SJCRH30 (cell line): ENCODE measurements at regions not wholly inside any gene's neighbourhood (a gene's known extent, or its start where the extent isn't known, plus 50 kb on each side); places are given as distances from the start of the nearest gene placed in this dataset.
A peak's percentile ranks its signal among the peaks of the same experiment; 100 is the strongest.

ENCODE experiments used
- DNase-seq, 2 experiments: peaks; one replicate each; pipeline ENCODE4 v3.0.0-alpha.2; 2015 to 2020
- H3K27ac ChIP-seq: fragments of 250-450 bp; sonication (Bioruptor Pico); 2 replicates; pipeline ENCODE4 v1.5.1; 2020; ENCODE audit warnings: mild to moderate bottlenecking, moderate library complexity
- H3K27me3 ChIP-seq: fragments of 250-450 bp; sonication (Bioruptor Pico); 2 replicates; pipeline ENCODE4 v1.5.1; 2020; ENCODE audit warnings: mild to moderate bottlenecking, moderate library complexity
- H3K36me3 ChIP-seq: fragments of 250-450 bp; sonication (Bioruptor Pico); 2 replicates; pipeline ENCODE4 v1.5.1; 2020; ENCODE audit warnings: mild to moderate bottlenecking, moderate library complexity
- H3K4me1 ChIP-seq: fragments of 250-450 bp; sonication (Bioruptor Pico); 2 replicates; pipeline ENCODE4 v1.5.1; 2020; ENCODE audit warnings: mild to moderate bottlenecking, moderate library complexity
- H3K4me3 ChIP-seq: fragments of 250-450 bp; sonication (Bioruptor Pico); 2 replicates; pipeline ENCODE4 v1.5.1; 2020; ENCODE audit warnings: mild to moderate bottlenecking, moderate library complexity
- H3K9me3 ChIP-seq: fragments of 250-450 bp; sonication (Bioruptor Pico); replicated peaks from 2 replicates; pipeline ENCODE4 v1.5.1; 2020; ENCODE audit warnings: mild to moderate bottlenecking, moderate library complexity

DNA sequence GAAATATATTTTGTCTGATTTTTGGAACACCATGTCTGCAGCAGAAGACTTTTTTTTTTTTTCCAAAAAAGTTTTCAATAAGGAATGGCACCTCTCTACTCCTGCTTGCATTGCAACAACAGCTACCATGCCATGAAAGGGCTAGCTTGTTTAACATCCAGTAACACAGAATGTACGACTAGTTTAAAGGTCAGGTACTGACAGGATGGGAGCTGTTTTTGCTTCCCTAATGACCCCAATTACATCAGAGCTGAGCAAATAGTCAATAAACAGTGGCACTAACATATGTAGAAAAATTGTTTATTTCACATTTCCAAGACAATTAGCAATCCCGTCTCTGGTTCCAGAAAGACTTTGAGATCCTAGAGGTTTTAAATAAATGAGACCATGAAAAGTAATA, 693.8 kb downstream of the NR2F1-AS1 start:
- Histone ChIP-seq H3K4me1 (peaks cover 13% of the 10 kb centered on the region), H3K36me3 (no peaks in the 10 kb centered on the region), H3K27ac (no peak overlapping the region), H3K9me3 (no peaks in the 10 kb centered on the region), H3K4me3 (no peak overlapping the region), H3K27me3 (no peaks in the 10 kb centered on the region)
- no peak for DNase-seq

DNA sequence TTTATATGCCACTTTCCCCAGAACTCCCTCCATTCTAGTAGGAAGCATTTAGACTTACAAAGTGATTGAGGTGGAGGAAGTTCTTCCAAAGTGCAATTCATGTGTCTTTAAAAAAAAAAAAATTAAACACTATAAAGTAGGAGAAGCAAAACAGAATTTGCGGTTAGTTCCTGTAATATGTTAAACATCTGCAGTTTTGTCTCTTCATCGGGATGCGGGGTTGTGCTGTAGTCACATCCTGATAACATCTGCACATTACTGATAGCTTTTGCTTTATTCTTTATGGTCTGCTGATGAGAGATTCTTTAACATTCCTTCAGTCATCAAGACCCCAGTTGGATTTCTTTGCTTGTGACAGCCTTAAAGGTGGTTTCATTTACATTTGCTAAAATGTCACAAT, 694.3 kb downstream of the NR2F1-AS1 start:
- peaks cover 13% of the 10 kb centered on the region for H3K4me1 ChIP-seq
- no peaks in the 10 kb centered on the region for H3K27me3 ChIP-seq
- no peaks in the 10 kb centered on the region for H3K36me3 ChIP-seq
- no peak overlapping the region for H3K4me3 ChIP-seq
- no peak for DNase-seq
- no peak overlapping the region for H3K27ac ChIP-seq
- H3K9me3 ChIP-seq, result no peaks in the 10 kb centered on the region

GRCh38 chr5:92885950-92886349, 695.1 kb downstream of the NR2F1-AS1 start:
- no peaks in the 10 kb centered on the region for H3K9me3 ChIP-seq
- H3K36me3 ChIP-seq, result no peaks in the 10 kb centered on the region
- DNase-seq, result peak in 1 of 2 experiments; percentile 17
- no peaks in the 10 kb centered on the region for H3K27me3 ChIP-seq
- peaks cover 13% of the 10 kb centered on the region for H3K4me1 ChIP-seq
- no peak overlapping the region for H3K27ac ChIP-seq
- H3K4me3 ChIP-seq, result no peak overlapping the region

- Histone ChIP-seq H3K36me3 (no peaks in the 10 kb centered on the region), H3K4me3 (no peak overlapping the region), H3K27ac (no peak overlapping the region), H3K27me3 (no peaks in the 10 kb centered on the region), H3K4me1 (peaks cover 13% of the 10 kb centered on the region), H3K9me3 (no peaks in the 10 kb centered on the region)
- no peak for DNase-seq
These were observed 696.5 kb downstream of the NR2F1-AS1 start for GRCh38 chr5:92884469-92884868.

GRCh38 chr5:92879806-92880543, 701.0 kb downstream of the NR2F1-AS1 start:
- H3K4me1 ChIP-seq, result peaks cover 12% of the 10 kb centered on the region
- no peaks in the 10 kb centered on the region for H3K36me3 ChIP-seq
- no peak overlapping the region for H3K4me3 ChIP-seq
- no peak for DNase-seq
- H3K27me3 ChIP-seq, result no peaks in the 10 kb centered on the region
- no peaks in the 10 kb centered on the region; the same call in 1 of the 2 replicates for H3K9me3 ChIP-seq
- H3K27ac ChIP-seq, result no peak overlapping the region

- no peaks in the 10 kb centered on the region; the same call in 1 of the 2 replicates for H3K9me3 ChIP-seq
- no peak overlapping the region for H3K27ac ChIP-seq
- no peak for DNase-seq
- no peak overlapping the region for H3K4me3 ChIP-seq
- no peaks in the 10 kb centered on the region for H3K4me1 ChIP-seq
- no peaks in the 10 kb centered on the region for H3K27me3 ChIP-seq
- no peaks in the 10 kb centered on the region for H3K36me3 ChIP-seq
These were observed 706.2 kb downstream of the NR2F1-AS1 start for GRCh38 chr5:92874790-92875189.

DNA sequence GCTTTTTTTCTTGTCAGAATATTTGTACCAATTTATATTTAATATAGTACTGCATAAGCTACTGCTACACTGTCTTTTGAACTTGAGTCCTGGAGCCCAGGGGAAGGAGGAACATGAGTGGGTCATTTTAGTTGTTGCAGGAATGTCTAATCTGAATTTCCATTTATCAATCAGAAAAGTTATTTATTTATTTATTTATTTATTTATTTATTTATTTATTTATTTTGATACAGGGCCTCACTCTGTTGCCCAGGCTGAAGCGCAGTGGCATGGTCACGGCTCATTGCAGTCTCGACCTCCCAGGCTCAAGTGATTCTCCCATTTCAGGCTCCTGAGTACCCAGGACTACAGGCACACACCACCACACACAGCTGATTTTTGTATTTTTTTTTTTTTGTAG, 712.6 kb downstream of the NR2F1-AS1 start:
- Histone ChIP-seq H3K4me1 (no peaks in the 10 kb centered on the region), H3K9me3 (no peaks in the 10 kb centered on the region), H3K4me3 (no peak overlapping the region), H3K27me3 (no peaks in the 10 kb centered on the region), H3K27ac (no peak overlapping the region), H3K36me3 (no peaks in the 10 kb centered on the region)
- DNase-seq, result no peak

- H3K4me1 ChIP-seq, result no peaks in the 10 kb centered on the region
- no peak for DNase-seq
- H3K9me3 ChIP-seq, result no peaks in the 10 kb centered on the region
- no peaks in the 10 kb centered on the region for H3K27me3 ChIP-seq
- H3K27ac ChIP-seq, result no peak overlapping the region
- no peaks in the 10 kb centered on the region for H3K36me3 ChIP-seq
- H3K4me3 ChIP-seq, result no peak overlapping the region
These were observed 716.4 kb downstream of the NR2F1-AS1 start for GRCh38 chr5:92864591-92864990.

DNA sequence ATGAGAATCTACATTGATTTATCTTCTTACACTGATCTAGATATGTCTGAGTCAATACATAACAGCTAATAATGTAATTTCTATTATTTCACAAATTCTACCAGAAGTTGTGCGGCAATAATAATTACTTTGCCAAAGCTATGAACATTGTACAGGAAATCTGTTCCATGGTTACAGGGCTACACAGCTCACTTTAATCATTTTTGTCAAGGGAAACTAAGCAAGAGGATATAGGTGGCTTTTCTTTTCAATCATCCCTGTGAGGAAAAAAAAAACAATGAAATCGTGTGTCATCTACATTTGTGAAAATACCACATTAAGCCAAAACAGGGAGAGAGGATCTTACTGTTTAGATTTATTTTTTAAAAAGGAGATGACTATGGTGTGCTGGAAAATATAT, 717.4 kb downstream of the NR2F1-AS1 start:
- H3K27ac ChIP-seq, result no peak overlapping the region
- DNase-seq, result no peak
- no peaks in the 10 kb centered on the region for H3K27me3 ChIP-seq
- no peaks in the 10 kb centered on the region for H3K9me3 ChIP-seq
- no peak overlapping the region for H3K4me3 ChIP-seq
- H3K36me3 ChIP-seq, result no peaks in the 10 kb centered on the region
- H3K4me1 ChIP-seq, result no peaks in the 10 kb centered on the region

DNA sequence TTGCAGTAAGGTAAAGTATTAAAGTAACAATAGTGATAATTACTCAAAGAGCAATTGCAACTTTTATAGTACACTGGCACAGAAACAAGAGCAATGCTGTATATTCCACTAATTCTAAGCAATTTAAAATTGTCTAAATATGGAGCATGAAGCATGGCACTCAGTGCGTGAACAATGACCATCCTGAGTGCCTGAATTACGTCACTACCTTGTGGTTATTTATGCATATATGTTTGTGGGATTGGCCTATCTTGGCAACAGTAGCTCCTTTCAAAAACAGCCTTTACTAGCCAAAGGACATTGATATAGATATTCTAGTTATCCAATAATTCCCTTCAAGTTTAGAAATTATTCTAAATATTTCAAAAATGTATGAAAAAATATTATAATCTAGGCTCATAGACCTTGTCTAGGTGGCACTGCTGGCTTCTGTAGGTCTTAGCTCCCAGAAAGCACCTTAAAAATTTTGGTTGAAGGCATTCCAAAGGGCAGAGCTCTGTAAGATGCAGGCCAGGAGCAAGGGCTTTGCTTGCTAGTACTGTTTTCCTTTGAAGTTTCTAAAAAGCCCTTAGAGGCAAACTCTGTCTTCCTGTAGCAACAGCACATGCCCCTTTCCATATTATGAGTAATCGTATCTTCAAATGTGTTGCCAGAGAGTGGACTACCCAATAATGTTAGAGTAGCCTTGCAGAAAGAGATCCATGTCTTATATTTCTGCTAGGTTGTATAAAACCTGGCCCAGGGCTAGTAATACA, 719.3 kb downstream of the NR2F1-AS1 start:
- Histone ChIP-seq H3K27ac (no peak overlapping the region), H3K9me3 (no peaks in the 10 kb centered on the region), H3K27me3 (no peaks in the 10 kb centered on the region), H3K4me3 (no peak overlapping the region), H3K36me3 (no peaks in the 10 kb centered on the region), H3K4me1 (no peaks in the 10 kb centered on the region)
- no peak for DNase-seq

DNA sequence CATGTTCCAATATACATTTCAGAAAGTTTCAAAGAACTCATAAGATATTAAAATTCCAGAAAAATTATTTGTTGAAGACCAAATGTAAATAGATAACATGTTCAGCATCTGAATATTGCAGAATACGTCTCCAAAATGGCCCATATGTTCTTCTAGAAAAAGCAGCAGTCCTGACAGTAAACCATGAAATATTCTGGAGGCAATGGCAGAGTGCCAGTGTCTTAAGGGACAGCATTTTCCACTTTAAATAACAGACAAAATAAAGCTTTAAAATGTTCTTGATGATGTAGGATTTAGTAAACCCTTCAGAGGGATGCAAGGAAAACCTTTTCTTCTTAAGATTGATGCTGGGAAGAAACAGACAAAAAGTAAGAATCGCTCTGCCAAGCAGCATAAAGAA, 721.0 kb downstream of the NR2F1-AS1 start:
- Histone ChIP-seq H3K4me1 (no peaks in the 10 kb centered on the region), H3K9me3 (no peaks in the 10 kb centered on the region), H3K4me3 (no peak overlapping the region), H3K27ac (no peak overlapping the region), H3K36me3 (no peaks in the 10 kb centered on the region), H3K27me3 (no peaks in the 10 kb centered on the region)
- DNase-seq, result no peak

GRCh38 chr5:92852219-92852618, 728.8 kb downstream of the NR2F1-AS1 start:
- peaks cover 30% of the 10 kb centered on the region for H3K4me1 ChIP-seq
- DNase-seq, result no peak
- no peaks in the 10 kb centered on the region for H3K27me3 ChIP-seq
- no peaks in the 10 kb centered on the region for H3K9me3 ChIP-seq
- no peaks in the 10 kb centered on the region for H3K36me3 ChIP-seq
- H3K4me3 ChIP-seq, result no peak overlapping the region
- no peak overlapping the region for H3K27ac ChIP-seq

GRCh38 chr5:92850886-92851285, 730.1 kb downstream of the NR2F1-AS1 start:
- Histone ChIP-seq H3K4me1 (peaks cover 30% of the 10 kb centered on the region), H3K27me3 (no peaks in the 10 kb centered on the region), H3K4me3 (no peak overlapping the region), H3K36me3 (no peaks in the 10 kb centered on the region), H3K27ac (peak overlapping the region; percentile 29), H3K9me3 (no peaks in the 10 kb centered on the region)
- peak; percentile 4 to 49 for DNase-seq

DNA sequence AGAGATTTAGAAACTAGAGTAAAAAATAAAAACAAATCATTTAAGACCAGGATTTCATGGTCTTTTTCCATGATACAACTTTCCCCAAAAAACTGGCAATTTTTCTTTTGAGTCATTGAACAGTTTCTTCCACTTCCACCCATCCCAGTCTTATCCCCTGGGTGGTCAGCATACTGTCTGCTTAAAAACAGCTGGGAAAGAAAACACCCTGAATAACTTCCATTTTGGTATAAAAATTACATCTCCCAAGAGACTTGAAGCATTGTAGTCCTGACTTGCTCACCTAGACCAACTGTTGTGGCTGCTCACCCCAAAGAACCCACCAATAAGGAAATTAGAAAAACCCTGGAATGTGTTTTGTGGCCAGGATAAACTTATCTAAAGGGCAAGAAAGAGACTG, 731.3 kb downstream of the NR2F1-AS1 start:
- Histone ChIP-seq H3K4me3 (no peak overlapping the region), H3K36me3 (no peaks in the 10 kb centered on the region), H3K9me3 (no peaks in the 10 kb centered on the region), H3K27ac (peak overlapping the region; percentile 29), H3K27me3 (no peaks in the 10 kb centered on the region), H3K4me1 (peaks cover 30% of the 10 kb centered on the region)
- peak; percentile 68 to 82 for DNase-seq

DNA sequence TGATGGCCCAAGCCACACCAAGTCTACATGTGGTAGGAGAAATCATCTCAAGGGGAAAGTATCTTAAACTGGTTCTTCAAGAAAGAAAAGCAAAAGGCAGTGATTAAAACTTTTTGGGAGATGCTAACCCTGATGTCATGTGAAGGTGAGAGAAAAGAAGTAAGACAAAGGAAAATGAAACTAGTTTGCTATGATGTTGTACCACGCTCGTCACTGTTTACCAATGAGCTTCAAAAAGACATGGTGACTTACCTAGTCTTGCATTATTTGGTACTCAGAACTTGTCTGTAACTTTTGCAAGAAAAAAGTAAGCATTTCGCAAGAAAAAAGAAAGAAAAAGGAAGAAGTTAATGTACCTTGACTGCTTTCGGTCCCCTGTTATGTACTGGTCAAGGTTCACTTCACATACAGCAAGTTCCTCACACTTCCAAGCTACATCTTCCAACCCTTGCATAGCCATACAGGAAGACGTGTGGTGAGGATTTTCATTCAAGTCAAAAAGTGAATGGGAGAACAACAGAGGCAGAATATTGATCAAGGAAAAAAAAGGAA, 739.3 kb downstream of the NR2F1-AS1 start:
- Histone ChIP-seq H3K4me3 (no peak overlapping the region), H3K9me3 (0 out of 2 replicates have a peak, but pooled peaks cover 3% of the 10 kb centered on the region), H3K27ac (no peak overlapping the region), H3K27me3 (no peaks in the 10 kb centered on the region), H3K4me1 (no peaks in the 10 kb centered on the region), H3K36me3 (no peaks in the 10 kb centered on the region)
- no peak for DNase-seq
